GM10248 (cell line): ENCODE measurements at regions not wholly inside any gene's neighbourhood (a gene's known extent, or its start where the extent isn't known, plus 50 kb on each side); places are given as distances from the start of the nearest gene placed in this dataset.

Experiments used
- CTCF ChIA-PET: fragments of 300-600 bp; sonication (Branson Sonifier 250); formaldehyde crosslinking; extraction: SDS; loops from one replicate; lab custom pipeline; 2021; ENCODE audit warnings: antibody characterized with exemption; lab: Yijun Ruan, JAX
- POLR2A ChIA-PET: fragments of 350-650 bp; sonication (Branson Sonifier 250); formaldehyde crosslinking; extraction: SDS; loops from one replicate; lab custom pipeline; 2020; ENCODE audit warnings: antibody characterized with exemption; lab: Yijun Ruan, JAX
- DNase-seq: peaks from one replicate; pipeline ENCODE4 v3.0.0; 2012; ENCODE audit errors: extremely low spot score
- TF ChIP-seq, protein P1 (sequence below): IDR thresholded peaks from 2 replicates; pipeline ENCODE4 v1.5.1; 2012; ENCODE audit warnings: mild to moderate bottlenecking, low read depth; ENCODE audit errors: extremely low read depth, missing control alignments, control extremely low read depth

DNA sequence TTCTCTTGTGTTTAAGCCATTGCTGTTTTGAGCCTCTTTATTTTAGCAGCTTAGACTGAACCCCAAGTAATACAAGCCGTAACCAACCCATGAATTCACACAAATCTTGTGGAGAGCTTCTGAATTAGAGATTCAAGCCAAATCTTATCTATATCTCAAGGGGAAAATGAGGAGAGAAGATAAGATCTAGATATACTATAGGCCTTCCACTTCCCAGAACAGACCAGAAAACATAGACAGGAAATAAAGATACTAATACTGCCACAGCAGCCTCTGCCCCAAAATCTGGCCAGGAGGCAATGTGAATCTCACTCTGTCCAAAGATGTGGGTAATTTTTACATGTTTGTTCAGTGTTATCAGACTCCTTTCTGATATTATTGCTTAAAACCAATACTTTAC is 307.2 kb downstream of the PTEN start:
- POLR2A ChIA-PET, result no interaction called here
- TF ChIP-seq, protein P1, sequence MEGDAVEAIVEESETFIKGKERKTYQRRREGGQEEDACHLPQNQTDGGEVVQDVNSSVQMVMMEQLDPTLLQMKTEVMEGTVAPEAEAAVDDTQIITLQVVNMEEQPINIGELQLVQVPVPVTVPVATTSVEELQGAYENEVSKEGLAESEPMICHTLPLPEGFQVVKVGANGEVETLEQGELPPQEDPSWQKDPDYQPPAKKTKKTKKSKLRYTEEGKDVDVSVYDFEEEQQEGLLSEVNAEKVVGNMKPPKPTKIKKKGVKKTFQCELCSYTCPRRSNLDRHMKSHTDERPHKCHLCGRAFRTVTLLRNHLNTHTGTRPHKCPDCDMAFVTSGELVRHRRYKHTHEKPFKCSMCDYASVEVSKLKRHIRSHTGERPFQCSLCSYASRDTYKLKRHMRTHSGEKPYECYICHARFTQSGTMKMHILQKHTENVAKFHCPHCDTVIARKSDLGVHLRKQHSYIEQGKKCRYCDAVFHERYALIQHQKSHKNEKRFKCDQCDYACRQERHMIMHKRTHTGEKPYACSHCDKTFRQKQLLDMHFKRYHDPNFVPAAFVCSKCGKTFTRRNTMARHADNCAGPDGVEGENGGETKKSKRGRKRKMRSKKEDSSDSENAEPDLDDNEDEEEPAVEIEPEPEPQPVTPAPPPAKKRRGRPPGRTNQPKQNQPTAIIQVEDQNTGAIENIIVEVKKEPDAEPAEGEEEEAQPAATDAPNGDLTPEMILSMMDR, result no peak
- DNase-seq, result no peak
- CTCF ChIA-PET, result interaction anchor here (1.0 to 2.9 kb wide), 5 partner anchors 8 to 16 kb away, joined by 3 to 9 read pairs (median 6); no protein-coding TSS in a partner anchor

DNA sequence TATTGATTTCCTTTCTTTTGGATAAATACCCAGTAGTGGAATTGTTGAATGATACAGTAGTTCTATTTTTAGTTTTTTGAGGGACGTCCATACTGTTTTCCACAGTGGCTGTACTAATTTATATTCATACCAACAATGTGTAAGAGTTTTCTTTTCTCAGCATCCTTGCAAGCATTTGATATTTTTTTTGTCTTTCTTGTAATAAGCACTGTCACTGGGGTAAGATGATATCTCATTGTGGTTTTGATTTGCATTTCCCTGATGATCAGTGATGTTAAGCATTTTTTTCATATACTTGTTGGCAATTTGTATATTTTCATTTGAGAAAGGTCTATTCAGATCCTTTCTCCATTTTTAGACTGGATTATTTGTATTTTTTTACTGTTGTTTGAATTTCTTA is 308.7 kb downstream of the PTEN start:
- no peak for DNase-seq
- ChIA-PET CTCF (no interaction called here), POLR2A (no interaction called here)
- TF ChIP-seq, protein P1, result no peak

DNA sequence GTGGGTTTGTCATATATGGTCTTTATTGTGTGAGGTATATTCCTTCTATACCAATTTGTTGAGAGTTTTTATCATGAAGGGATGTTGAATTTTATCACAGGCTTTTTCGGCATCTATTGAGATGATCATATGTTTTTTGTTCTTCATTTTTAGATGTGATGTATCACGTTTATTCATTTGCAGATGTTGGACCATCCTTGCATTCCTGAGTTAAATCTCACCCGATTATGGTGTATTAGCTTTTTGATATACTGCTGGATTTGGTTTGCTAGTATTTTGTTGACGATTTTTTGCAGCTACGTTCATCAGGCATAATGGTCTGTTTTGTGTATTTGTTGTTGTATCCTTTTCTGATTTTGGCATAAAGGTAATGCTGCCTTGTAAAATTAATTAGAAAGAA is 311.0 kb downstream of the PTEN start:
- ChIA-PET POLR2A (no interaction called here), CTCF (interaction anchor here (1.2 kb wide), 1 partner anchor 9 kb away, joined by 3 read pairs; no protein-coding TSS in a partner anchor)
- TF ChIP-seq, protein P1, result no peak

DNA sequence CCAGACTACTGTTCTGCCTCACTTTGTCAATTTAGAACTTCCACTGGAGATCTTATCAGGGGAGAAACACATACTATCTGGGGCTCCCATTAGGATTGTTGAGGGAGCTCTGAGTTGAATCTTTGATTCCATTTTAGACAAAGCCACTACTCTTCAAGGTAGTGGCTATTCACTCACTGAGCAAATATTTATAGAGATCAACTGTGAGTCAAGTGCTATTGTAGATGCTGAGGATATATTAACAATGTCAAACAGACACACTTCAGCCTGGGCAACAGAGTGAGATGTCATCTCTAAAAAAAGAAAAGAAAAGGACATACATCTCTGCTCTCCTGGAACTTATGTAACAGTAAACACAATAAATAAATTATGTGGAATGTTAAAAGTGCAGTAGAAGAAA is 315.3 kb downstream of the PTEN start:
- DNase-seq, result no peak
- POLR2A ChIA-PET, result no interaction called here
- CTCF ChIA-PET, result interaction anchor here (1.2 kb wide), 2 partner anchors 8 to 10 kb away, joined by 3 to 5 read pairs; no protein-coding TSS in a partner anchor
- TF ChIP-seq, protein P1, result no peak

More for the DNA sequence above, 311.0 kb downstream of the PTEN start:
- no peak for DNase-seq

DNA sequence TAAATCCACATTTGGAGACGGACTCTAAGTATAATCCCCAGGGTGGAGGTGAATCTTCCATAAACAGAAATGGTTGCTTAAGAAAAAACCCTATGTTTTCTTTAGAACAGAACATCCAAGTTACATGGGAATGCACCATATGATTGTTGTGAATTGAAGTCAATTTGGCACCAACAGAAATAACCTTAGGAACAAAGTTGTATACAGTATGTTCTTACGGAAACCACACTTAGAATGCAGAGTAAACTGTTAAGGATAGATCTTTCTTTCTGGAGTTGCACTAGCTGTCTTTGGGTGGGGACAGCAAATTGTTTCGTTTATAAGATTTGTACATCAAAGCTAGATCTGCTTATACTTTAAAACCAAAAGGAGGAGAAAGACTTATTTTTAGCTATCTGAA is 316.4 kb downstream of the PTEN start:
- TF ChIP-seq, protein P1, result no peak
- no peak for DNase-seq
- POLR2A ChIA-PET, result no interaction called here
- CTCF ChIA-PET, result interaction anchor here (1.0 to 1.8 kb wide), 3 partner anchors 9 to 20 kb away, joined by 3 to 9 read pairs (median 4); no protein-coding TSS in a partner anchor

DNA sequence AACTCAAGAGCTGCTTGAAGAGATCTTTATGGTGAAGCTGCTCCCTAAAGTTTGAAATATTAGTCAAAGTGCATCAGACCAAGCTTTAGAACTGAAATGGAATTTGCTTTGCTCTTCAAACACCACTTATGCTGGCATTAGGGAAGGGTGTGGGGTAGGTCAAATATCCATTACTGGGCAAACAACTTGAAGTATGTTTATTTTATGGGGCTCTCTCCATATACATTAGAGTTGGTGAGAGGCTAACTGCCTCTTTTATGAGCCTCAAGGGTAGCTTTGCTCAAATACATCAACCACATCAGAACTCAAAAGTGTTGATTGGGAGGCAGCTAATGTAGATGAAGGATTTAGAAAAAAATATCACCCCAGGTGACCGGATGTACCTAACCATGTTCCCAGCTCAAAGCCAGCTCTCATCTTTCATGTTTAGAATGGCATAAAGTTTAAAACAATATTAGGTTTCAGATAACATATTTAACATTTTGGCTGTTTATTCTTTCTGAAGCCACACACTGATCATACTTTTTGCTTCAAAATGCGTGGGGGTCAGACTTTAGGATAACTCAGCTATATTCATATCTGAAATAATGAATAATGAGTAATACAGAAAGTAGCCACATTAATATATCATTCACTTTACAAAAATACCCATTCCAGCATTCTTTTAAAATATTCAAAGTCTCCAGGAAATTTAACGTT is 318.6 kb downstream of the PTEN start:
- ChIA-PET CTCF (interaction anchor here (0.8 to 2.6 kb wide), 10 partner anchors 10 to 331 kb away, joined by 3 to 11 read pairs (median 4); no protein-coding TSS in a partner anchor), POLR2A (no interaction called here)
- TF ChIP-seq, protein P1, result no peak
- DNase-seq, result no peak
